HepG2 (cell line): ENCODE measurements at regions not wholly inside any gene's neighbourhood (a gene's known extent, or its start where the extent isn't known, plus 50 kb on each side); places are given as distances from the start of the nearest gene placed in this dataset.

Experiments used
- ATAC-seq: fragments of 200-7000 bp; cut with Tn5 transposase; 3 replicates; pipeline ENCODE4 v1.9.1; 2020; ENCODE audit warnings: mild to moderate bottlenecking, moderate library complexity
- BruUV-seq: library from RNA; stranded (reverse); fragments of 400-500 nt; replicated peaks from 2 replicates; lab custom pipeline; 2021; lab: Mats Ljungman, UMichigan
- CTCF ChIA-PET: fragments of 300-600 bp; formaldehyde crosslinking; extraction: SDS; loops from one replicate; lab custom pipeline; 2021; ENCODE audit warnings: low total read pairs, inconsistent platforms, low intra/inter-chr PET ratio; lab: Yijun Ruan, JAX
- POLR2A ChIA-PET: fragments of 350-600 bp; sonication (Branson Sonifier 250); formaldehyde crosslinking; loops from one replicate; lab custom pipeline; 2020; ENCODE audit warnings: antibody characterized with exemption, inconsistent platforms; lab: Yijun Ruan, JAX
- DNase-seq: peaks from one replicate; pipeline ENCODE4 v3.0.0-alpha.2; 2015; ENCODE audit warnings: low spot score
- FAIRE-seq: peaks from 3 replicates; lab custom pipeline; 2011; peaks lifted over from hg19 to GRCh38; lab: Jason Lieb, UNC
- H2AFZ ChIP-seq: one replicate; pipeline ENCODE4 v1.6.1; 2011; ENCODE audit warnings: low read length, inconsistent platforms
- H3K27ac ChIP-seq: fragments of 300-600 bp; 3 replicates; pipeline ENCODE4 v1.8.0; 2011; ENCODE audit warnings: mixed run types, mild to moderate bottlenecking, mixed read lengths, low read length, inconsistent platforms; ENCODE audit not compliant: insufficient read depth; ENCODE audit errors: extremely low read length
- H3K27me3 ChIP-seq, 2 experiments: fragments of 200-600 bp in 1 of 2; 2 replicates in 1 of 2; 3 replicates in 1 of 2; pipeline versions ENCODE4 v1.6.0 to v1.8.0; 2011; ENCODE audit warnings: low read length in 2 of 2, mild to moderate bottlenecking in 2 of 2, moderate library complexity in 2 of 2, inconsistent platforms in 1 of 2; ENCODE audit not compliant: insufficient read depth in 2 of 2, control insufficient read depth in 1 of 2
- H3K36me3 ChIP-seq, 2 experiments: fragments of 200-600 bp in 1 of 2; replicated peaks in 1 of 2; 2 replicates in 1 of 2; 3 replicates in 1 of 2; pipeline versions ENCODE4 v1.5.1 to v1.8.0; 2011; ENCODE audit warnings: low read length in 2 of 2, inconsistent platforms in 1 of 2; ENCODE audit not compliant: insufficient read depth in 2 of 2, control insufficient read depth in 1 of 2
- H3K4me1 ChIP-seq: 2 replicates; pipeline ENCODE4 v1.5.1; 2012; ENCODE audit warnings: low read length, inconsistent platforms; ENCODE audit not compliant: insufficient read depth
- H3K4me2 ChIP-seq: 2 replicates; pipeline ENCODE4 v1.6.0; 2011; ENCODE audit warnings: low read depth, low read length, inconsistent platforms
- H3K4me3 ChIP-seq, 3 experiments: fragments of 200-600 bp in 1 of 3; sonication (generic), shearing (Covaris generic) in 1 of 3; replicated peaks in 1 of 3; 2 replicates each; pipeline ENCODE4 v1.5.1; 2011 to 2016; ENCODE audit warnings: low read length in 3 of 3, inconsistent platforms in 2 of 3, low read depth in 2 of 3, mild to moderate bottlenecking in 2 of 3, control low read depth in 1 of 3, mixed read lengths in 1 of 3; ENCODE audit not compliant: insufficient read depth in 1 of 3
- H3K79me2 ChIP-seq: one replicate; pipeline ENCODE4 v1.6.1; 2011; ENCODE audit warnings: low read length, inconsistent platforms; ENCODE audit not compliant: insufficient read depth
- H3K9ac ChIP-seq: 2 replicates; pipeline ENCODE4 v1.6.0; 2011; ENCODE audit warnings: mild to moderate bottlenecking, low read depth, low read length, inconsistent platforms; ENCODE audit not compliant: insufficient read depth
- H3K9me3 ChIP-seq: 2 replicates; pipeline ENCODE4 v1.5.1; 2012; ENCODE audit warnings: mild to moderate bottlenecking, low read length
- H4K20me1 ChIP-seq: 2 replicates; pipeline ENCODE4 v1.6.0; 2011; ENCODE audit warnings: inconsistent platforms, mild to moderate bottlenecking, low read length, moderate library complexity; ENCODE audit not compliant: insufficient read depth
- DRAP1 ChIP-seq: IDR thresholded peaks from 2 replicates; pipeline ENCODE4 v1.6.1; 2016; ENCODE audit warnings: missing genetic modification reagents, missing compliant biosample characterization
- PAX8 ChIP-seq: sonication (generic); formaldehyde crosslinking; IDR thresholded peaks from 2 replicates; pipeline ENCODE4 v1.8.0; 2022; ENCODE audit warnings: mild to moderate bottlenecking, missing genetic modification reagents, borderline replicate concordance
- STAT6 ChIP-seq: sonication (generic); formaldehyde crosslinking; IDR thresholded peaks from 2 replicates; pipeline ENCODE4 v1.4.0; 2020; ENCODE audit warnings: missing genetic modification reagents, mild to moderate bottlenecking, borderline replicate concordance
- TBL1XR1 ChIP-seq: fragments of 150-350 bp; IDR thresholded peaks from 2 replicates; pipeline ENCODE4 v1.6.1; 2014; ENCODE audit warnings: borderline replicate concordance, low read length; ENCODE audit not compliant: partially characterized antibody
- XBP1 ChIP-seq: sonication (generic); formaldehyde crosslinking; IDR thresholded peaks from 2 replicates; pipeline ENCODE4 v1.5.0; 2020; ENCODE audit warnings: missing genetic modification reagents
- ZNF274 ChIP-seq: sonication (generic); formaldehyde crosslinking; IDR thresholded peaks from 2 replicates; pipeline ENCODE4 v1.5.1; 2020; ENCODE audit warnings: mild to moderate bottlenecking, missing genetic modification reagents
- ZNF446 ChIP-seq: sonication (generic); formaldehyde crosslinking; IDR thresholded peaks from 2 replicates; pipeline ENCODE4 v1.5.0; 2020; ENCODE audit warnings: mild to moderate bottlenecking, missing genetic modification reagents
- ZNF781 ChIP-seq: sonication (generic); formaldehyde crosslinking; IDR thresholded peaks from 2 replicates; pipeline ENCODE4 v1.5.1; 2020; ENCODE audit warnings: borderline replicate concordance, mild to moderate bottlenecking, missing genetic modification reagents; ENCODE audit errors: not compliant biosample characterization
- ZNF850 ChIP-seq: sonication (generic); formaldehyde crosslinking; conservative IDR thresholded peaks from 2 replicates; pipeline ENCODE4 v1.9.0; 2021; ENCODE audit warnings: mild to moderate bottlenecking, missing genetic modification reagents
- WGBS: methylation state at CpG from one replicate; pipeline ENCODE4 v1.1.6; 2017; ENCODE audit warnings: low lambda C conversion rate; 5-methylcytosine and 5-hydroxymethylcytosine counted together
- in situ Hi-C: cut with HindIII; loops from 2 replicates; pipeline ENCODE4 v1.10.0; 2017; ENCODE audit warnings: low pct_unique_long_range_greater_than_20kb; ENCODE audit not compliant: extremely low pct_ligation_motif_present
- intact Hi-C: fragments of 100-400 bp; cut with micrococcal nuclease; formaldehyde crosslinking; loops from one replicate; pipeline ENCODE4 v1.10.0; 2022; ENCODE audit not compliant: unreplicated experiment
- TF ChIP-seq, protein P1 (sequence below): IDR thresholded peaks from 2 replicates; pipeline ENCODE4 v1.6.1; 2016; ENCODE audit warnings: mild to moderate bottlenecking, missing biosample characterization, missing genetic modification reagents

- Histone ChIP-seq H3K79me2 (no peaks in the 10 kb centered on the region), H3K4me1 (no peaks in the 10 kb centered on the region), H3K4me3 (no peak overlapping the region), H3K9me3 (no peaks in the 10 kb centered on the region), H2AFZ (no peak overlapping the region), H3K36me3 (no peaks in the 10 kb centered on the region), H3K4me2 (no peak overlapping the region), H3K27me3 (no peaks in the 10 kb centered on the region), H4K20me1 (no peaks in the 10 kb centered on the region), H3K27ac (no peak overlapping the region), H3K9ac (no peak overlapping the region)
- no peak for FAIRE-seq
- intact Hi-C loops: no loop called here
- in situ Hi-C loops: no loop called here
- DNase-seq: no peak
- CTCF ChIA-PET: no interaction called here
- TF ChIP-seq TBL1XR1 (no peak), STAT6 (CRISPR knock-in tag) (no peak), ZNF274 (CRISPR knock-in tag) (no peak), ZNF850 (no peak), ZNF781 (CRISPR knock-in tag) (no peak), DRAP1 (CRISPR knock-in tag) (no peak), ZNF446 (CRISPR knock-in tag) (no peak), XBP1 (no peak), PAX8 (CRISPR knock-in tag) (no peak)
- TF ChIP-seq, protein P1, sequence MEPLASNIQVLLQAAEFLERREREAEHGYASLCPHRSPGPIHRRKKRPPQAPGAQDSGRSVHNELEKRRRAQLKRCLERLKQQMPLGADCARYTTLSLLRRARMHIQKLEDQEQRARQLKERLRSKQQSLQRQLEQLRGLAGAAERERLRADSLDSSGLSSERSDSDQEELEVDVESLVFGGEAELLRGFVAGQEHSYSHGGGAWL (CRISPR knock-in tag): no peak
- no TSS peak for BruUV-seq
- no peak for ATAC-seq
- WGBS: 15% methylated on average over 2 of the region's 2 CpGs
- POLR2A ChIA-PET: no interaction called here
Observed at GRCh38 chr7:79691074-79691473, 237.6 kb upstream of the MAGI2 start.
